ENCODE measurements at regions not wholly inside any gene's neighbourhood (a gene's known extent, or its start where the extent isn't known, plus 50 kb on each side); places are given as distances from the start of the nearest gene placed in this dataset.
A peak's percentile ranks its signal among the peaks of the same experiment; 100 is the strongest.
"Not testable (repeated sequence)": the region's sequence is repeated elsewhere in the genome, so short reads cannot be mapped to it uniquely, and the experiment has no call there.

DNA sequence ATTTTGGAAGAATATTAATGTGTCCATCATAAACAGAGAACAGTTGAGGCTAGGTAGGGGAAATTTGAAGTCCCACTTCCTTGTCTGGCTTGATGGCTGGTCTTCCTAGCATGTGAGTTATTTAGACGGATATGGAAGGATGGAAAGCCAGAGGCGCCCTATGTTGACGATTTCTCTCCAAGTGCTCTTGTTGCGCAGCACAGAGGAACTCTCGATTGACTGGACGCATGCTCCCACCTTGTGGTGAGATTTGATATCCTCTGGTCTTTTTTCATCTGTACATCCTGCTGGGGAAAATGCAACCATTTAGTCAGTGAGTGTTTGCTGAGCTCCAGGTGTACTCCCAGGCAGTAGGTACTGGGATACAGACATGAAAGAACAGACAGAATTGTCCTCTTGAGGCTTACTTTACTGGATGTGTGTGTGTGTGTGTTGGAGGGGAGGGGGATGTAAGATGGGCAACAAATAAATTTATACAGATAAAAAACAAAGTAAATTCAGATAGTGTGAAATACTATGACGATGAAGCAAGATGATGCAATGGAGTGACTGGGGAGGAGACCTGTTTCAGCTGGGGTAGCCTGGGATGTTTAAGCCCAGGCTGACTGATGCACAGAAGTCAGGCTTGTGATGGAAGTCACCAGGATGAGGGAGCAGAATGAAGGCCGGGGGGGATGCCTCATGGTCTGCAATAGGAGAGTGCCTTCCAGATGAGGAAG, 137.2 kb downstream of the TRIM43 start:
- DNase-seq: peak; percentile 83

DNA sequence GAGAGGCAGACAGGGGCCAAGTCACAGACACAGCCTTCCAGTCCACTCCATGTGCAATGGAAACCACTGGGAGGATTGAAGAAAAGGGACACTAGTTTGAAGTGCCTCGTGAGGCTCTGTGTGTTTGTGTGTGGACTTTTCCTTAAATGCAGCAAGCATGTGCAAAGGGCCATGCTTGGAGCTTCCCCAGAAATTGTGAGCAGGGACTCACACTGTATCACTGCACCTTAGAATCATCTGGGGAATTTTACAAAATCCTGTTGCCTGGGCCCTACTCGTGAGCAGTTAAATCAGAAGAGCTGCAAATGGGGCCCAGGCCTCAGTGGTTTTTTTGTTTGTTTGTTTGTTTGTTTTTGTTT, 137.8 kb downstream of the TRIM43 start:
- no peak for DNase-seq

DNA sequence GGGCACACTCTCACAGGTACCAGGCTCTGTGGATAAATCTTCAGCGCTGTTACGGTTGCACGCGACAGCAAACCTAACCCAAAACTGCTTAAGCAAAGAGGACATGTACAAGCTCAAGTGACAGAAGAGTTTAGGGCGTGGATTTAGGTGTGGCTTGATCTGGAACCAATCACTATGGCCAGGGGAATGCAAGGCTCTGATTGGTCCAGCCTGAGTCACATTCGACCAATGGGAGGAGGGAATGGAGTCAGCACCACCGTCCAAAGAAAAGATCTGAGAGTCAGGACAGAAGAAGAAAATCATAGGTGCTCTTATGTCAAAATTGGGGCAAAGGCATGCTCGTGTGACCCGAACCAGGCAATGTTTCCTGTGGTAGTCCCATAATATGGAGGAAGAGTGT, 139.0 kb downstream of the TRIM43 start:
- DNase-seq: no peak

DNA sequence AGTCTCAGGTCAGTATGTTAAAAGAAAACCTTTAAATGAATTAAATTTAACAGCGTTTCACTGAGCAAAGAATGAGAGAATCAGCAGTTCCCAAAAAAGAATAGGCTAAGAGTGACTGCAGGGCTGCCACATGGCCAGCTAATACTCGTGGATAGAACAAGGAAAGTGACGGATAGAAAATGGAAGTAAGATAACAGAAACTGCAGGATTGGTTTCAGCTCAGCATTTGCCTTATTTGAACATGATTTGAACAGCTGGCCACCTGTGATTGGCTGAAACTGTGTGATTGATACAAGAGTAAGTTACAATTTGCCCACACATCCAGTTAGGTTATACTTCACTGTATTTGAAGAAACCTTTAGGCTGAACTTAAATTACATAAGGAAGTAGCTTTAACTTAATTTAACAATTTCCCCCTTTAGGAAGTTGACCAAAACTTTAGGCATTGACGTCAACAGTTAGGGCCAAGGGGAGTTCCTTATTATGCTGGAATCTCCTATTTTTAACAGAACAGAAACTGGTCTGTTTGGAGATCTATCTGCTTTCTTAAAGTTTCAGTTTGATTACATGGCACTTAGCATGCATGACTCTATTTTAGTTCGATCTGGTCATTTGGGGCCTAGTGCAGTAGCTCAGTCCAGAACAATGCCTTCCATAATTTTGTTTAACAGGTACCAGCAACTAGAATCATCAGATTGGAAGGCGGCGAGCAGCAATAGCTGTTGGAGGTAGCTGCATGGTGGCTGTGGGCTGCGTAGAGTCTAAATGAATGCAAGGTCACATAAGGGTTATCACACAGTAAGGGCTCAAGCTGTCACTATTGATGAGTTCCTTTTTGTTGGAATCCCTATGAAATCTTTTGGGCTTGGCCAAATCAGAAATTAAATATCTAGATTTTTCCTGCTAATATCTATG, 143.4 kb downstream of the TRIM43 start:
- DNase-seq: no peak

DNA sequence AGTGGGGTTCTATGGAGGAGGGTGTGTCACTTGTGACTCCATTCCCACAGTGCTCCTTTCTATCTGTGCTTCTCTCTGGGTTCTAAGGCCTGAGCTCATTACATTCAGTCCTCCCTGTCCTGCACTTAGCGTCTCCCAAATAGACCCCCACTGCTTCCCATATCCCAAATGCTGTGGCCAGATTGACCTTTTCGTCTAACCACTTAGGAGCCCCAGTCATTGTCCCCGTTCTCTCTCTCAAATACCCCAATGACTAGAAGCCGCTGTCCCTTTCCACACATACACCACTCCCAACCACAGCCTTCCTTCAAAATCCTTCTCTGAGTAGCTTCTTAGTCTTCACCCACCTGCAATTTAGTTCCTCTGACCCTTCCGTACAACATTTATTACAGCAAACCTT, 146.5 kb downstream of the TRIM43 start:
- DNase-seq: no peak

DNA sequence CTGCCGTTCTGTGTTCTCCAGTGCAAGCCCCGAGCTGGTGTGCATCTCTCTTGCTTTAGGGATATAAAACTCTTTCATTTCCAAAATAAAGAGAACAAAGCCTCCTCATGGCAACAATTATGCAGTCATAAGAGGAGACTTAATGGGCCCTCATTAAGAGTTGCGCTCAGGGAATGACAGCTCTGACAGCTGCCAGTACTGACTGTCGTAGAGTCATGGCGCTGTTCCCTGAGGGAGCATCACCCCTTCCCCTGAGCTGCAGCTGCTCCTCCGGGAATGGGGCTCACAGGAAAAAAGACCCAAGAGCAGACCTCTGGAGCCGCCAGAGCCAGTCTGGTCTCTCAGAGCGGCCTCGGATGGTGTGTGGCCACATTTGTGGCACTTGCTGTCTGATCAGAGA, 160.3 kb downstream of the TRIM43 start:
- not testable (repeated sequence) for DNase-seq

DNA sequence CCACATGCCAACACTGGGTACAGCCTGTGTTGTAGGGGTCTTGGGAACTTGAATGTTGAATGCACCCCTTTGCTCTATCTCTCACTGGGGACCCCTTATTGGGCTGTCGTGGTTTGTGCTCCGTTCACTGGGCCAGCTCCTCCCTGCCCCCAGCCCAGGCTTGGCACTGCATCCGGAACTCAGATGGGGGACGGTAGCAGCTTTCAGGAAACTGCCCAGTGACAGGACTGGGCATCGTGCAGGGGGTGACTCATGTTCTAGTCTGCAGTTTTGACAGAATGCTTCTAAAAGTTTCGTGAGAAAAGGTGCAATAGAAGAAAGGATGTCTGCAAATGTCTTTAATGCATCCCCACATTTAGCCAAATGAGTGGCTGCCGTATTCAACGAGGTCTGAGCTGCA, 162.0 kb downstream of the TRIM43 start:
- not testable (repeated sequence) for DNase-seq

DNA sequence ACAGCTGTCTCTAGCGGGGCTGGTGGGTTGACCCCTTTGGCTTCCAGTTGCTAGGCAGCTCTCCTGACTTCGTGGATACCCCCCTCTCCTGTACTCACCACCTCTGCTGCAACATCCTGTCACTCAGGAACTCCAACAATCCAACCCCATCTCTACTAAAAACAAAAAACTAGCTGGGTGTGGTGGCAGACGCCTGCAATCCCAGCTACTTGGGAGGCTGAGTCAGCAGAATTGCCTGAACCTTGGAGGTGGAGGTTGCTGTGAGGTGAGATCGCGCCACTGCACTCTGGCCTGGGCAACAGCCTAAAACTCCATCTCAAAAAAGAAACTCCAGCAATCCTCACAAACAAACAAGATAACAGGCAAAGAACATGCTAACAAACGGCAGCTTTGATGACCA, 162.4 kb downstream of the TRIM43 start:
- DNase-seq: not testable (repeated sequence)

DNA sequence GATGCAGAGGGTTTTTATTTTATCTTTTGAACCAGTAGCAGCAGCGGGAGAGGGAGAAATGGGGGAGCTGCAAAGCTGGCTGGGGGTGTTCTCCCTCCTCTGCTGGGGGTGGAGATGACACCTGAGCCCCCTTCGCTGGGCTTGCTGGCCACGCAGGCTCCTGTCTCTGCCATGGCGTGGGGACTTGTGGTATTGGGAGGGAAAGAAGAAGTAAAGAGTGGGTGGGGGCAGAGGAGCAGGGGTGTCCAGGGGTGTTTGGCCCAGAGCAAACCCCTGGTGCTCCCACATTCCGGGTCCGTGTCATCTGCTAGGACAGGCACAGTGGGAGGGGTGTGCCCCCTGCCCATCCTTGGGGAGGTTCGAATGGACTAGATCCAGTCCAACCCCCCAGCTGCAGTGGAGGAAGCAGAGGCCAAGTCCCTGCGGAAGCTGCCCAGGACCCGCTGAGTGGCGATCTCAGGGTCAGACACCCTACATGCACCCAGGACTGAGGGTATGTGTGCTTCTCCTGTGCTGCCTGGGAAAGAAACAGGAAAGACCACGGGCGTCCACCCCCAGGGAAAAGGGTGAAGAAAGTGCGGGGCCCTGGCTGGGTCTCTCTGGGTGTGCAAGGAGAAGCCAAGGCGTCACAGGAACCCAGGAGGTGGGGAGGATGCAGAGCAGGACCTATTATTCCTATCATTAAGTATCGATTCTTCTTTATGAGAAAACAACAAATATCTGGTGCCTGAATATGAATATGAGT, 163.2 kb downstream of the TRIM43 start:
- not testable (repeated sequence) for DNase-seq

DNA sequence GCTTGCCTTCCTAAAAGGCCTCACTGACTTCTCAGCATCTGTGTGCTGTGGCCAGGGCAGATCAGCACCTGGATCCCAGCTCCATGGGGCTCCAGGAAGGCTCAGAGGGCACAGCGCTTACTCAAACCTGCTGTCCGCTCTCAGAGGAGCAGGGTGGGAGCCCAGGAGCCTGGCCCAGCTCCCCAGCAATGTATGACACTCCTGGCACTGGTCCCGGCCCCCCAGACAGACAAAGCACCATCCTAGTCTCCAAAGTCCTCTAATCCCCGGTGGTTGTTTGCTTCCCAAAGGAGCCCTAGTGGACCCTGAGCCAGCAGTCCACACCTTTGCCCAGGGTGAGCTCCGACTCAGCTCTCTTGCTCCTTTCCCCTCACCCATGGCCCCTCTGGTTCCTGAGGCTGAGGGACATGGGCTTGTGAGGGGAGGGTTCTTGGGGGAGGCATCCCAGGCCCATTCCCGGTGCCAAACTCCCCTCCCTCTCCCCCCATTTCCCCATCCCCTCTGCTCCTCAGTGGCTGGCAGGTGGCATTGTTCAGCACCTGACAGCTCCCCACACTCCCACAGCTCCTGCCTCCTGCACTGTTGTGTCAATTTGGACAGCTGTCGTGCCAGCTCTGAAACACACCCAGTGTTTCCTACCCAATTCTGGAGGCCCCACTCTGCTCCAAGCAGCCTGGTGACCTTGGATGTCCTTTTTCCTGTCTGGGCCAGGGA, 164.3 kb downstream of the TRIM43 start:
- DNase-seq: not testable (repeated sequence)

DNA sequence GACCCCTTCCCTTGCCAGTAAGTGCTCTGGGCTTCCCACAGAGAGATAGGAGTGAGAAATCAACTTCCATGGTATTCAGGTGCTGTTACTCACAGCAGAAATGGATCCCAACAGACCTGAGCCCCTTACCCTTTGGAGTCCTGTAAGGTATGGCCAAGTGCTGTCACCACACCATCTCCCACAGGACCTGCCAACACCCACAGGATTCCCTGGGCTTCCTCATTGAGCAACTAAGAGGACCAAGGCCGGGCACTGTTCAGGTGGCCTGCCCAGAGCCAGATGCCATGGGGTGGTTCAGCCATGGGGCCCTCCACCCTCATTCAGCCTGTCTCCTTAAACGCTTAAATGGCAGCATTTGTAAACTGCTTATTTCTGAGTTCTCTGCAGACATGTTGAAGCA, 166.2 kb downstream of the TRIM43 start:
- no peak for DNase-seq

DNA sequence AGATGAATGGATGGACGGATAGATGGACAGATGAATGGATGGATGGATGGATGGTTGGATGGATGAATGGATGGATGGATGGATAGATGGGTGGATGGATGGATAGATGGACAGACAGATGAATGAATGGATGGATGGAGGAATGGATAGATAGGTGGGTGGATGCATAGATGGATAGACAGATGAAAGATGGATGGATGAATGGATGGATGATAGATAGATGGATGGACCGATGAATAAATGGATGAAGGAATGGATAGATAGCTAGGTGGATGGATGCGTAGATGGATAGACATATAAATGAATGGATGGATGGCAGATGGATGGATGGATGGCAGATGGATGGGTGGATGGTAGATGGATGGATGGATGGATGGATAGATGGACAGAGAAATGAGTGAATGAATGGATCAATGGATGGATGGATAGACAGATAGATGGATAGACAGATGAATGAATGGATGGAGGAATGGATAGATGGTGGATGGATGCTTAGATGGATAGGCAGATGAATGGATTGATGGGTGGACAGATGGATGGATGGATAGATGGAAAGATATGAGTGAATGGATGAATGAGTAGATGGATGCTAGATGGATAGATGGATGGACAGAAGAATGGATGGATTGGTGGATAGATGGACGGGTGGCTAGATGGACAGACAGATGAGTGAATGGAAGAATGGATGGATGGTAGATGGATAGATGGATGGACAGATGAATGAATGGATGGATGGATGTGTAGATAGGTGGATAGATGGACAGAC, 167.9 kb downstream of the TRIM43 start:
- no peak for DNase-seq

DNA sequence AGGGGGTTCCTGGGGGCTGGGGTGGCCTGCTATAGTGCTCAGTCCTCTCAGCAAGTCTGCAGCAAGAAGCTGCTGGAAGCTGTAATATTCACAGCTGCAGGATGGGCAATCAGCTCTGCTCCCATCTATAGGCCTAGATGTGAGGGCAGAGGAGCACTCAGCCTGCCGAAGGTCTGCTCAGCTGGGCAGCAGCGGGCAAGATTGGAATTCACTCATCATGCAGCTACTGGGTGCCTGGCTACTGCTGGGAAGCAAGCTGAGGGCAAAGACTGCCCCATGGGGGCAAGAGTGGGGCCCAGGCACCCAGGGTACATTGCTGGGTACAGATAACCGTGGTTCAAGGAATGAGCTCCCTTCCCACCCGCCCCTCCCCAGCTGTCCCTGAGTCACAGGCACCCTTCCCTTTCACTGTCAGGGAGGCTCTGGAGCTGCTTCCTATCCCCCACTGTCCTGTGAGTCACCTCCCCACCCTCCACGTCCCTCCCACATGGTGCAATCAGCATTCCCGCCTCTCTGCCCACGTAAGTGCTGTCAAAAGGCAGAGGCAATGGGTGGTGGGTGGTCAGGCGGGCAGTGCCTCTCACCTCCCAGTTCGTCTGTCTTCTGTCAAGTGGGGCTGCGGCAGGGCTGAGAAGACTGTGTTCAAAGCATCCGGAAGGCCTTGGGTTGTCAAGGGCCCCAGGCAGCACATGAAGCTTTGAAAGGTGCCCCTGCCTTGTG, 169.2 kb downstream of the TRIM43 start:
- DNase-seq: peak; percentile 90

DNA sequence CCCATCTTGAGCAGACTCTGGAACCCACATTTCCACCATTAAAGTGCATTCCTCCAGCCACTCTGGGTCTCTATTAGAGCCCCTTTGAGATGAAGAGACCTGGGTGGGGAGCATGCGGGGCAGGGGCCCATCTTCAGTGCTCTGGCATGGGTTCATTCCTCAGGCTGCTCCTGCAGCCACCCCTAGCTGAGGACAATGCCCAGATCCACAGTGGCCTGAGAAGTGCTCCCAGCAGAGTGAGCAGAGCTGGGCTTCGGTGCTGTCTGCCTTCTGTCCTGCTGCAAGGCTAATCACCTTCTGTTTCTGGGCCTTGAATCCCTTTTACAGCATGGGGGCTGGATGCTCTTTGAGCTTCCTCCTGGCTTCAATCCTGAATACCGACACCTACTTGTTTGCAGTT, 169.8 kb downstream of the TRIM43 start:
- DNase-seq: no peak

DNA sequence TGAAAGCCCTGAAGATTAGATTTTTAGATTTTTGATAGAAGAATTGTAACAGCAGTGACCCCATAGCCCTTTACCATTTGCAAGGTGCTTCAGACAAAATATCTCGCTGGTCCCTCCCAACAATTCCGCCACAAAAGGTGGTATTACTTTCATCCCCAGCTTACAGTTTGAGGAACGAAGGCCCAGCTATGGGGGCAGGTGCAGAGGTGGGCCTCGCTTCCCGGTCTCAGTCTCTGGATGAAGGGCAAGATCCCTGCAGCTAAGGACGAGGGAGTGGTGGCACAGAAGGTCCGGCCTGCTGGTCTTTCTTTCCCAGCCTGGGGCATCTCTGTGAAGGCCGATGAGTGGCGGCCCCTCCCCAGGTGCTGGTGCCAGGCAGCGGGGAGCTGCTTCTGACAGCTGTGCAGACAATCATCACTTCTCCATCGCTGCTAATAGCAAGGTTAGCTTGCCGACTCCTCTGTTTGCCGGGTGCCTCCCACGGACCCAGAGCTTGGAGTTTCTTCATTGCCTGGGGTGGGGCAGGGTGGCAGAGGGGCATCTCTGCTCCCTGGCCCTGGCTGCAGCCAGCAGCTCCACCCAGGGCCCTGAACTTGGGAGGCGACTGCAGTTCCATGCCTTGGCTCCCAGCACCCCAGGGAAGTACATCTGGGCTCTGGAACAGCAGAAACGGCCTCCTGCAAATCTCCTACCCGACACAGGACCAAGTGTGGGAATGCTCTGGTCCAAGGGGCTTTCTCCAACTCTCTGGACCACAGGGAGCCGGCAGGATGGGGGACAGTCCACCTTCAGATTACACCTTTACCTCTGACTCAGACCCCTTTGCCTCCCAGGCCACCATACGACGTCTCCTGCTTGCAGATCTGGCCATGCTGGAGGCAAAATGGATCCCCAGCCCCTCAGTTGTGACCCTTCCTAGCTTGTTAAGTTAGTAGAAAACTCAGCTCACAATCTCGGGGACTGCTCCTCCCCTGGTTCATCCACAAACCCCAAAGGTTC, 170.5 kb downstream of the TRIM43 start:
- not testable (repeated sequence) for DNase-seq

DNA sequence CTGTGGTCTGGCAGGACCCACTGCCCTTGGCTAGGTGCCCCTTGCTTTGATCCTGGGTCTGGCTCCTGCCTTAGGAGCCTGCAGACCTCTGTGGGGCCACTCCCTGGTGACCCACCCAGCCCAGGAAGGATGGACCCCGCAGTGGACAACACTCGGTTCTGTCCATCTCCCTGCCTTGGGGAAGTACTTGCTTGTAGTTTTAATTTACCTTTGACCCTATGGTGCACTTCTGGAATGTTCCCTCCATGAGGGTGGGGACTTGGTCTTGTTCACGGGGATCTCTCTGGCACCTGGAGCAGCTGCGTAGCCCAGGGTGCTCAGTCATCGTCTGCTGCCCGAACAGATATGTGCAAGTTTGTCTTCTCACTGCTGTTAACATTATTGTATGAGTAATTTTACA, 171.3 kb downstream of the TRIM43 start:
- not testable (repeated sequence) for DNase-seq

DNA sequence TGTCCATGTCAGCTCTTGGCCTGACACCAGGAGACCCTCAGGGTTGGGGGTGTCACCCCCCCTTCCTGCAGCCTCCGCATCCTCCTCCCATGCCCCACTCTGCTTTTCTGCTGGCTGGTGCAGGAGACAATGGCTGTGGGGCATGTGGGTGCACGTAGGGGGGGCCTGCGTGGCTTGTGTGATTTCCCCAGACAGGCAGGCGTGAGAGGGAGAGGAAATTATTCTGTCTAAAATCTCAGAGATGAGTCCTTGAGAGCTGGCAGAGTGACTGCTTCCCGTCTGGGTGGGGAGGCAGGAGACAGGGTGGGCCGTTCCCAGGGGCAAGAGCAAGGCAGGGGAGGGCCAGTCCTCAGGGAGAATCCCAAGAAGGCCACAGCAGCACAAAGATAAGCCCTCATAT, 173.2 kb downstream of the TRIM43 start:
- DNase-seq: not testable (repeated sequence)

DNA sequence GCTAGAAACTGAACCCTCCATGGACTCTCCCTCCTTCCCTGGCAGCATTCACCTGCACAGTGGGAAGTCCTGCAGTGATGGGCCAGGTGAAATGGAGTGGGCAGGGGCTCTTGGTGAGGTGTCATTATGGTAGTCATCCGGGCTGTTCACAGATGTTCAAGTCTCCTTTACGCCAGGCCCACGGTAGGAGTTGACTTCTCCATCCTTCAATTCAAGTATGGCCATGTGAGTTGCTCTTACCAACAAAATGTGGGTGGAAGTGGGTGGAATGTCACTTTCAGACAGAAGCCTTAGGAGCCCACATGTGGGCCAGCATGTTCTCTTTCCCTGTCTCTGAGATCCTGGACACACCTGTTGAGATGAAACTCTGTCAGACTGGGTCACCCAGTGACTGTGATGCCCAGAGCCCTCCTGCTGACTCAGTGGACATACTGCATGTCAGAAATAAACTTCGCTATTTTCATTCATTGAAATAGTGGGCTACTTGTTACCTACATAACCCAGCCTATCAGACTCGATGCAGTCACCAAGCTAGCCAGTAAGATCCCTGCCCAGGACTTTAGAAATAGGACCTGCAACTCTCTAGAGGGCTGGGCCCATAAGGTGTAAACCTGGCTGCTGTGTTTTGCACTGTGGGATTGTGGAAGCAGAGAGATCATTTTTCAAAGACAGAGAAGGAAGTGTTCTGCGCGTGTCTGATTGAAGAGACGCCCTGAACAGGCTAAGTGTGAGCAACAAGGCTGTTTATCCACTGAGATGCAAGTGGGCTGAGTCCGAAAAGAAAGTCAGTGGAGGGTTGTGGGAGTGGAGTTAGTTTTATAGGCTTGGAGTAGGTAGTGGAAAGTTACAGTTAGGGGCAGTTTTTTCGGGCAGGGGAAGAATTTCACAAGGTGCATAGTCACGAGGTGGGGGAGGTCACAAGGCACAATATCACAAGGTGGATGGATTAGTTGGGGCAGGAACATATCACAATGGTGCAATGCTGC, 174.4 kb downstream of the TRIM43 start:
- DNase-seq: not testable (repeated sequence)

DNA sequence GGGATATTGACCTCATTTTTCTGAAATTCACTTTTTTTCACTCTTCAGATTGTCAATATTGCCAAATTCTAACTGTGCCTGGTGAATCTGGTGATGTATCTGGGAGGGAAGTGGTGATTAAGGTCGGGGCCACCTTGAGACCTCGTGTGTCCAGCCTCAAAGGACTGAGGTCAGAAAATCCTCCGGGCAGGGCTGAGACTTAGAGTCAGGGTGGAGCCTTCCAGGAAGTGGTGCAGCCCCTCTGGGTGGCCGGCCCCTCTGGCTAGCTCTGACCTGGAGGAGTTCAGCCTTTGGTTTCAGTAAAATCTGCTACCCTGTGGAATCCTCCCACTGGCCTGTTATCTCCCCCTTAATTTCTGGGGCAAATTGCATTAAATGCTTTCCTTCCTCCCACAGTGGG, 175.7 kb downstream of the TRIM43 start:
- DNase-seq: not testable (repeated sequence)
